ENCODE measurements at regions not wholly inside any gene's neighbourhood (a gene's known extent, or its start where the extent isn't known, plus 50 kb on each side); places are given as distances from the start of the nearest gene placed in this dataset.

- TF ChIP-seq FOXP2 (optimal IDR thresholded peaks at IDR 0.05; ENCODE audit: borderline replicate concordance, extremely low read depth, extremely low read length, insufficient read depth) (no peak), SIN3A (IDR thresholded peaks at IDR 0.05; ENCODE audit: borderline replicate concordance, insufficient read depth, low read length) (no peak), POLR2AphosphoS5 (IDR thresholded peaks at IDR 0.05; ENCODE audit: low read depth, low read length) (no peak), TAF1 (IDR thresholded peaks at IDR 0.05; ENCODE audit: borderline replicate concordance, insufficient read depth, low read length) (no peak), REST (IDR thresholded peaks at IDR 0.05; ENCODE audit: insufficient read depth in 1 of 2, low read depth in 2 of 2, low read length in 2 of 2) (no peak)
Observed at GRCh38 chr5:68444833-68445232, 229.3 kb downstream of the PIK3R1 start.

- no peak for TF ChIP-seq FOXP2 (optimal IDR thresholded peaks at IDR 0.05; ENCODE audit: borderline replicate concordance, extremely low read depth, extremely low read length, insufficient read depth)
- TF ChIP-seq SIN3A (IDR thresholded peaks at IDR 0.05; ENCODE audit: borderline replicate concordance, insufficient read depth, low read length) = no peak
- TF ChIP-seq POLR2AphosphoS5 (IDR thresholded peaks at IDR 0.05; ENCODE audit: low read depth, low read length) = no peak
- TF ChIP-seq REST (IDR thresholded peaks at IDR 0.05; ENCODE audit: insufficient read depth in 1 of 2, low read depth in 2 of 2, low read length in 2 of 2) = no peak
- no peak for TF ChIP-seq TAF1 (IDR thresholded peaks at IDR 0.05; ENCODE audit: borderline replicate concordance, insufficient read depth, low read length)
Observed at GRCh38 chr5:68445257-68446069, 229.9 kb downstream of the PIK3R1 start.

- TF ChIP-seq POLR2AphosphoS5 (IDR thresholded peaks at IDR 0.05; ENCODE audit: low read depth, low read length) = no peak
- no peak for TF ChIP-seq FOXP2 (optimal IDR thresholded peaks at IDR 0.05; ENCODE audit: borderline replicate concordance, extremely low read depth, extremely low read length, insufficient read depth)
- no peak for TF ChIP-seq TAF1 (IDR thresholded peaks at IDR 0.05; ENCODE audit: borderline replicate concordance, insufficient read depth, low read length)
- no peak for TF ChIP-seq REST (IDR thresholded peaks at IDR 0.05; ENCODE audit: insufficient read depth in 1 of 2, low read depth in 2 of 2, low read length in 2 of 2)
- TF ChIP-seq SIN3A (IDR thresholded peaks at IDR 0.05; ENCODE audit: borderline replicate concordance, insufficient read depth, low read length) = no peak
Observed at GRCh38 chr5:68446070-68446357, 230.5 kb downstream of the PIK3R1 start.

GRCh38 chr5:68446487-68446894, 230.9 kb downstream of the PIK3R1 start:
- no peak for TF ChIP-seq FOXP2 (optimal IDR thresholded peaks at IDR 0.05; ENCODE audit: borderline replicate concordance, extremely low read depth, extremely low read length, insufficient read depth)
- TF ChIP-seq REST (IDR thresholded peaks at IDR 0.05; ENCODE audit: insufficient read depth in 1 of 2, low read depth in 2 of 2, low read length in 2 of 2) = no peak
- no peak for TF ChIP-seq SIN3A (IDR thresholded peaks at IDR 0.05; ENCODE audit: borderline replicate concordance, insufficient read depth, low read length)
- no peak for TF ChIP-seq POLR2AphosphoS5 (IDR thresholded peaks at IDR 0.05; ENCODE audit: low read depth, low read length)
- no peak for TF ChIP-seq TAF1 (IDR thresholded peaks at IDR 0.05; ENCODE audit: borderline replicate concordance, insufficient read depth, low read length)

Measured in PFSK-1 (cell line).